ENCODE measurements at regions not wholly inside any gene's neighbourhood (a gene's known extent, or its start where the extent isn't known, plus 50 kb on each side); places are given as distances from the start of the nearest gene placed in this dataset.

GRCh38 chr7:136051203-136051928 is 74.2 kb upstream of the MTPN start:
- Histone ChIP-seq H3K36me3 (ENCODE audit: low read depth) (no peaks in the 10 kb centered on the region), H3K4me1 (ENCODE audit: low read depth) (no peaks in the 10 kb centered on the region), H3K9me3 (no peaks in the 10 kb centered on the region), H3K4me3 (no peak overlapping the region)
- intact Hi-C loops (cut with DNase I, micrococcal nuclease) = no loop called here
- no peak for ATAC-seq
- TF ChIP-seq CTCF (IDR thresholded peaks at IDR 0.05) = no peak
- DNase-seq = no peak

- no peaks in the 10 kb centered on the region for H3K9me3 ChIP-seq
- TF ChIP-seq CTCF (IDR thresholded peaks at IDR 0.05) = no peak
- no peaks in the 10 kb centered on the region for H3K4me1 ChIP-seq (ENCODE audit: low read depth)
These were observed 73.3 kb upstream of the MTPN start for GRCh38 chr7:136050462-136050847.

GRCh38 chr7:136049818-136050461 is 72.8 kb upstream of the MTPN start:
- ATAC-seq (no peak), DNase-seq (no peak)
- Histone ChIP-seq H3K4me1 (ENCODE audit: low read depth) (no peaks in the 10 kb centered on the region), H3K36me3 (ENCODE audit: low read depth) (no peaks in the 10 kb centered on the region), H3K9me3 (no peaks in the 10 kb centered on the region), H3K4me3 (no peak overlapping the region)
- intact Hi-C loops (cut with DNase I, micrococcal nuclease) = no loop called here
- TF ChIP-seq CTCF (IDR thresholded peaks at IDR 0.05) = no peak

More at GRCh38 chr7:136050462-136050847, 73.3 kb upstream of the MTPN start:
- no peak for DNase-seq
- ATAC-seq = no peak
- no peaks in the 10 kb centered on the region for H3K36me3 ChIP-seq (ENCODE audit: low read depth)
- H3K4me3 ChIP-seq = no peak overlapping the region
- intact Hi-C loops (cut with DNase I, micrococcal nuclease) = no loop called here

- TF ChIP-seq CTCF (IDR thresholded peaks at IDR 0.05) = no peak
- DNase-seq (no peak), ATAC-seq (no peak)
- Histone ChIP-seq H3K4me1 (ENCODE audit: low read depth) (no peaks in the 10 kb centered on the region), H3K4me3 (no peak overlapping the region), H3K9me3 (no peaks in the 10 kb centered on the region), H3K36me3 (ENCODE audit: low read depth) (no peaks in the 10 kb centered on the region)
- intact Hi-C loops (cut with DNase I, micrococcal nuclease) = no loop called here
These were observed 72.0 kb upstream of the MTPN start for GRCh38 chr7:136049117-136049516.

- no peak for DNase-seq
- Histone ChIP-seq H3K36me3 (ENCODE audit: low read depth) (no peaks in the 10 kb centered on the region), H3K9me3 (no peaks in the 10 kb centered on the region), H3K4me3 (no peak overlapping the region), H3K4me1 (ENCODE audit: low read depth) (no peaks in the 10 kb centered on the region)
- intact Hi-C loops (cut with DNase I, micrococcal nuclease) = no loop called here
- no peak for TF ChIP-seq CTCF (IDR thresholded peaks at IDR 0.05)
- no peak for ATAC-seq
These were observed 69.4 kb upstream of the MTPN start for GRCh38 chr7:136046548-136046947.

All from mucosa of descending colon (tissue), 3 donors.